HL-60 (cell line): ENCODE measurements at regions not wholly inside any gene's neighbourhood (a gene's known extent, or its start where the extent isn't known, plus 50 kb on each side); places are given as distances from the start of the nearest gene placed in this dataset.

Experiments used
- DNase-seq, 2 experiments: peaks; one replicate each; pipeline ENCODE4 v3.0.0-alpha.2; 2010 to 2020; ENCODE audit warnings: low read depth in 1 of 2, low spot score in 1 of 2
- H3K27ac ChIP-seq: fragments of 250-450 bp; sonication (Bioruptor Pico); replicated peaks from 2 replicates; pipeline ENCODE4 v1.5.1; 2020; ENCODE audit warnings: mild to moderate bottlenecking, moderate library complexity
- H3K27me3 ChIP-seq: fragments of 250-450 bp; sonication (Bioruptor Pico); 2 replicates; pipeline ENCODE4 v1.5.1; 2021; ENCODE audit warnings: mild to moderate bottlenecking, moderate library complexity; ENCODE audit not compliant: insufficient read depth, poor library complexity, severe bottlenecking
- H3K4me3 ChIP-seq: replicated peaks from 2 replicates; pipeline ENCODE4 v1.5.1; 2011; ENCODE audit warnings: mild to moderate bottlenecking, control low read depth, low read length; ENCODE audit not compliant: insufficient read depth
- CTCF ChIP-seq: IDR thresholded peaks from one replicate; pipeline ENCODE4 v1.5.1; 2011; ENCODE audit warnings: low read length, control low read depth, inconsistent platforms; ENCODE audit not compliant: insufficient read depth
- GABPA ChIP-seq: IDR thresholded peaks from 2 replicates; pipeline ENCODE4 v1.6.1; 2012; ENCODE audit warnings: low read depth
- POLR2AphosphoS5 ChIP-seq: IDR thresholded peaks from 2 replicates; pipeline ENCODE4 v1.6.1; 2012; ENCODE audit warnings: low read depth
- REST ChIP-seq: IDR thresholded peaks from 2 replicates; pipeline ENCODE4 v1.6.1; 2012; ENCODE audit warnings: low read depth; ENCODE audit not compliant: insufficient replicate concordance
- SPI1 ChIP-seq: IDR thresholded peaks from 2 replicates; pipeline ENCODE4 v1.6.1; 2012; ENCODE audit warnings: low read depth, mild to moderate bottlenecking, borderline replicate concordance

- no peak overlapping the region for H3K4me3 ChIP-seq
- H3K27ac ChIP-seq: no peak overlapping the region
- no peaks in the 10 kb centered on the region for H3K27me3 ChIP-seq
- peak in 1 of 2 experiments; percentile 38 for DNase-seq
- TF ChIP-seq GABPA: no peak
Measured at GRCh38 chr3:144989807-144990206, 1018.2 kb downstream of the DIPK2A start.

- Histone ChIP-seq H3K27me3 (no peaks in the 10 kb centered on the region), H3K27ac (no peak overlapping the region), H3K4me3 (no peak overlapping the region)
- no peak for DNase-seq
- no peak for TF ChIP-seq SPI1
Measured at GRCh38 chr3:144995856-144996255, 1024.2 kb downstream of the DIPK2A start.

GRCh38 chr3:145005427-145005826, 1033.8 kb downstream of the DIPK2A start:
- TF ChIP-seq CTCF: no peak
- no peak for TF ChIP-seq SPI1
- no peak for TF ChIP-seq POLR2AphosphoS5

GRCh38 chr3:145006271-145006670, 1034.6 kb downstream of the DIPK2A start:
- Histone ChIP-seq H3K4me3 (no peak overlapping the region), H3K27ac (no peak overlapping the region), H3K27me3 (no peaks in the 10 kb centered on the region)
- TF ChIP-seq CTCF (no peak), SPI1 (no peak), GABPA (no peak), REST (no peak), POLR2AphosphoS5 (no peak)
- no peak for DNase-seq

More at GRCh38 chr3:145005427-145005826, 1033.8 kb downstream of the DIPK2A start:
- Histone ChIP-seq H3K27ac (no peak overlapping the region), H3K27me3 (no peaks in the 10 kb centered on the region), H3K4me3 (no peak overlapping the region)
- DNase-seq: no peak

GRCh38 chr3:145013931-145014330, 1042.3 kb downstream of the DIPK2A start:
- DNase-seq: no peak
- Histone ChIP-seq H3K27me3 (no peaks in the 10 kb centered on the region), H3K27ac (no peak overlapping the region), H3K4me3 (no peak overlapping the region)
- TF ChIP-seq SPI1: no peak
- TF ChIP-seq POLR2AphosphoS5: no peak
- no peak for TF ChIP-seq GABPA
- TF ChIP-seq CTCF: no peak
- TF ChIP-seq REST: no peak
